Transverse colon (tissue), 4 donors: ENCODE measurements at regions not wholly inside any gene's neighbourhood (a gene's known extent, or its start where the extent isn't known, plus 50 kb on each side); places are given as distances from the start of the nearest gene placed in this dataset.

Experiments
- DNase-seq: peaks from one replicate; pipeline ENCODE4 v3.0.0-alpha.2; 2019
- H3K27ac ChIP-seq, 4 donors: fragments of 200-600 bp; sonication (generic); 2 replicates each; pipeline ENCODE4 v1.5.1; 2016 to 2018; ENCODE audit warnings: inconsistent platforms in 4 of 4
- H3K27me3 ChIP-seq: fragments of 200-600 bp; sonication (generic); 2 replicates; pipeline ENCODE4 v1.5.1; 2017; ENCODE audit warnings: inconsistent platforms
- H3K36me3 ChIP-seq, 4 donors: fragments of 200-600 bp; sonication (generic); 2 replicates each; pipeline ENCODE4 v1.5.1; 2017 to 2019; ENCODE audit warnings: inconsistent platforms in 4 of 4
- H3K4me1 ChIP-seq, 4 donors: fragments of 200-600 bp; sonication (generic); 2 replicates each; pipeline ENCODE4 v1.5.1; 2017 to 2020; ENCODE audit warnings: inconsistent platforms in 4 of 4
- H3K4me3 ChIP-seq, 4 donors: fragments of 200-600 bp; sonication (generic); 1 replicate in 1 of 4; 2 replicates in 3 of 4; pipeline versions ENCODE4 v1.5.1 to v1.6.1; 2017 to 2019; ENCODE audit warnings: inconsistent platforms in 4 of 4
- H3K9me3 ChIP-seq, 2 donors: fragments of 200-600 bp; sonication (generic); 2 replicates each; pipeline ENCODE4 v1.5.1; 2017 to 2019; ENCODE audit warnings: inconsistent platforms in 2 of 2
- CTCF ChIP-seq, 5 experiments: fragments of 200-600 bp in 3 of 5; fragments of 450-650 bp in 2 of 5; sonication (generic) in 3 of 5; IDR thresholded peaks; 1 replicate in 2 of 5; 2 replicates in 3 of 5; pipeline ENCODE4 v1.5.1; 2016 to 2017; ENCODE audit warnings: antibody characterized with exemption in 5 of 5, inconsistent platforms in 3 of 5, mild to moderate bottlenecking in 2 of 5, moderate library complexity in 1 of 5
- EP300 ChIP-seq: sonication (generic); formaldehyde crosslinking; IDR thresholded peaks from one replicate; pipeline ENCODE4 v1.6.1; 2017; ENCODE audit warnings: antibody characterized with exemption, low read depth
- POLR2A ChIP-seq: fragments of 450-650 bp; IDR thresholded peaks from one replicate; pipeline ENCODE4 v1.6.1; 2016; ENCODE audit warnings: antibody characterized with exemption, mild to moderate bottlenecking, moderate library complexity
- POLR2AphosphoS5 ChIP-seq, 3 donors: sonication (generic); formaldehyde crosslinking; IDR thresholded peaks; one replicate each; pipeline ENCODE4 v1.6.1; 2016; ENCODE audit warnings: antibody characterized with exemption in 3 of 3
- WGBS, 2 donors: methylation state at CpG; one replicate each; pipeline ENCODE4 v1.1.5; 2018; ENCODE audit warnings: low coverage in 1 of 2; 5-methylcytosine and 5-hydroxymethylcytosine counted together
- in situ Hi-C, 4 donors: fragments of 200-750 bp; cut with MboI; loops; one replicate each; pipeline versions ENCODE4 v1.15.0 to v1.15.1; 2017; ENCODE audit warnings: low sequenced_read_pairs in 3 of 4, low pct_ligation_motif_present in 1 of 4, low pct_unique_long_range_greater_than_20kb in 1 of 4
- intact Hi-C: fragments of 100-400 bp; cut with DNase I; formaldehyde crosslinking; loops from one replicate; pipeline ENCODE4 v1.15.1; 2023; ENCODE audit warnings: low total_unique reads

- Histone ChIP-seq H3K4me3 (no peak overlapping the region), H3K36me3 (no peaks in the 10 kb centered on the region), H3K27ac (peak overlapping the region in 3 of 4 donors; percentile 53 to 65 (median 60)), H3K27me3 (no peaks in the 10 kb centered on the region), H3K4me1 (peaks cover 5 to 23% (median 10%) of the 10 kb centered on the region in 4 donors), H3K9me3 (peaks cover 0 to 11% of the 10 kb centered on the region in 2 donors)
- intact Hi-C loops (no loop called here), in situ Hi-C loops (no loop called here)
- 66 to 79% methylated on average over 2 to 3 of the region's 3 CpGs for WGBS, 2 donors
- DNase-seq, result no peak
- TF ChIP-seq POLR2AphosphoS5 (IDR thresholded peaks at IDR 0.05), result peak; percentile 65 to 75 (median 73)
- TF ChIP-seq POLR2A, result no peak
Measured at GRCh38 chr10:31623466-31623865, 304.4 kb downstream of the ZEB1 start.

GRCh38 chr10:31622978-31623377 lies 304.0 kb downstream of the ZEB1 start:
- H3K4me1 ChIP-seq, result peaks cover 5 to 28% (median 12%) of the 10 kb centered on the region in 4 donors
- no peaks in the 10 kb centered on the region for H3K36me3 ChIP-seq
- peak overlapping the region in 3 of 4 donors; percentile 53 to 65 (median 60) for H3K27ac ChIP-seq
- H3K9me3 ChIP-seq, result peaks cover 0 to 11% of the 10 kb centered on the region in 2 donors
- TF ChIP-seq POLR2AphosphoS5 (IDR thresholded peaks at IDR 0.05) (no peak), CTCF (IDR thresholded peaks at IDR 0.05) (peak; percentile 6 to 34 (median 19))
- H3K27me3 ChIP-seq, result no peaks in the 10 kb centered on the region
- WGBS, 2 donors, result 54 to 59% methylated on average over 6 of the region's 6 CpGs
- DNase-seq, result no peak
- in situ Hi-C loops (no loop called here), intact Hi-C loops (no loop called here)
- no peak overlapping the region for H3K4me3 ChIP-seq

- no peak for TF ChIP-seq EP300
- TF ChIP-seq CTCF (IDR thresholded peaks at IDR 0.05), result no peak
- TF ChIP-seq POLR2A, result no peak
- TF ChIP-seq POLR2AphosphoS5 (IDR thresholded peaks at IDR 0.05), result no peak
- WGBS, 2 donors, result 100% methylated on average over 1 of the region's 1 CpG; no CpG with 5 or more reads in 1 of the 2 donors
- H3K36me3 ChIP-seq, result no peaks in the 10 kb centered on the region
- H3K4me3 ChIP-seq, result no peak overlapping the region
- in situ Hi-C loops, result no loop called here
- no peak overlapping the region for H3K27ac ChIP-seq
- intact Hi-C loops, result no loop called here
- H3K27me3 ChIP-seq, result no peaks in the 10 kb centered on the region
- H3K4me1 ChIP-seq, result peaks cover 5 to 29% (median 12%) of the 10 kb centered on the region in 4 donors
- peaks cover 0 to 5% of the 10 kb centered on the region in 2 donors for H3K9me3 ChIP-seq
- DNase-seq, result no peak
Measured at GRCh38 chr10:31621733-31622132, 302.7 kb downstream of the ZEB1 start.

- no peaks in the 10 kb centered on the region for H3K36me3 ChIP-seq
- peaks cover 0 to 5% of the 10 kb centered on the region in 2 donors for H3K9me3 ChIP-seq
- peaks cover 5 to 29% (median 12%) of the 10 kb centered on the region in 4 donors for H3K4me1 ChIP-seq
- intact Hi-C loops, result no loop called here
- no peaks in the 10 kb centered on the region for H3K27me3 ChIP-seq
- no peak for TF ChIP-seq POLR2AphosphoS5 (IDR thresholded peaks at IDR 0.05)
- peak in 1 of 5 experiments; percentile 16 for TF ChIP-seq CTCF (IDR thresholded peaks at IDR 0.05)
- TF ChIP-seq EP300, result no peak
- in situ Hi-C loops, result no loop called here
- 66% methylated on average over 14 of the region's 14 CpGs; no CpG with 5 or more reads in 1 of the 2 donors for WGBS, 2 donors
- no peak overlapping the region for H3K4me3 ChIP-seq
- peak overlapping the region in 3 of 4 donors; percentile 10 to 48 (median 17) for H3K27ac ChIP-seq
- peak; percentile 25 for DNase-seq
Measured at GRCh38 chr10:31620226-31621151, 301.5 kb downstream of the ZEB1 start.
